ENCODE measurements at regions not wholly inside any gene's neighbourhood (a gene's known extent, or its start where the extent isn't known, plus 50 kb on each side); places are given as distances from the start of the nearest gene placed in this dataset.

- Histone ChIP-seq H3K23me2 (ENCODE audit: insufficient read length, low read depth, low read length, poor library complexity, severe bottlenecking) (no peaks in the 10 kb centered on the region), H4K91ac (ENCODE audit: insufficient read length, low read depth, low read length) (no peak overlapping the region), H3K9ac (ENCODE audit: extremely low read depth, insufficient read length, low read length) (no peak overlapping the region), H3K27me3 (ENCODE audit: insufficient read depth, low read length) (no peaks in the 10 kb centered on the region), H3K4ac (ENCODE audit: low read depth, low read length) (no peak overlapping the region), H3K18ac (ENCODE audit: insufficient read length, low read depth, low read length) (no peak overlapping the region), H4K20me1 (ENCODE audit: control insufficient read depth, insufficient read depth, insufficient read length) (no peaks in the 10 kb centered on the region), H3K4me1 (ENCODE audit: insufficient read depth, low read length) (no peaks in the 10 kb centered on the region), H4K8ac (replicated peaks; ENCODE audit: insufficient read length, low read depth, low read length) (no peak overlapping the region), H3K9me3 (ENCODE audit: control insufficient read depth, low read depth, low read length) (no peaks in the 10 kb centered on the region), H4K5ac (ENCODE audit: insufficient read length, low read depth, low read length) (no peak overlapping the region), H3K23ac (ENCODE audit: insufficient read length, low read depth, low read length) (no peak overlapping the region), H3K27ac (ENCODE audit: insufficient read length, low read depth, low read length) (no peak overlapping the region), H3K56ac (ENCODE audit: insufficient read length, low read depth, low read length) (no peak overlapping the region), H2BK5ac (ENCODE audit: insufficient read length, low read length) (no peak overlapping the region), H3K79me1 (ENCODE audit: insufficient read depth, low read depth, low read length, poor library complexity, severe bottlenecking) (no peaks in the 10 kb centered on the region), H2BK15ac (ENCODE audit: low read depth, low read length) (no peak overlapping the region), H3K14ac (ENCODE audit: insufficient read depth, low read length) (no peak overlapping the region), H2BK12ac (ENCODE audit: insufficient read length, low read depth, low read length) (no peak overlapping the region), H3T11ph (ENCODE audit: low read length) (no peak overlapping the region), H2AK5ac (ENCODE audit: insufficient read length, low read length) (no peak overlapping the region), H2AFZ (ENCODE audit: low read length) (no peak overlapping the region), H2BK120ac (ENCODE audit: low read depth, low read length, poor library complexity, severe bottlenecking) (no peak overlapping the region), H3K79me2 (ENCODE audit: insufficient read depth, low read length) (no peaks in the 10 kb centered on the region), H3K4me2 (ENCODE audit: insufficient read depth, insufficient read length, low read length) (no peak overlapping the region), H2BK20ac (ENCODE audit: low read depth, low read length, poor library complexity, severe bottlenecking) (no peak overlapping the region)
- no peak for DNase-seq
- H3K9me3 Mint-ChIP-seq, result peaks cover 5 to 9% of the 10 kb centered on the region in 2 experiments; a peak in 1 of 5 replicates
- peaks cover 17 to 19% of the 10 kb centered on the region in 2 experiments for H3K4me1 Mint-ChIP-seq
- peaks cover 0 to 18% (median 2%) of the 10 kb centered on the region in 3 experiments; a peak in 2 of 7 replicates for H3K36me3 Mint-ChIP-seq (ENCODE audit: insufficient read depth in 1 of 3, low read depth in 3 of 3)
- H3K27me3 Mint-ChIP-seq (ENCODE audit: low read depth), result no peaks in the 10 kb centered on the region; the same call in 1 of the 2 replicates
- peak; percentile 34; the same call in 2 of the 3 replicates for TF ChIP-seq CTCF (conservative IDR thresholded peaks at IDR 0.05)
- H3K27ac Mint-ChIP-seq, result no peak overlapping the region; a peak in 2 of 7 replicates
- no peak overlapping the region for H3K4me3 Mint-ChIP-seq
These were observed 194.4 kb downstream of the RNF144A start for GRCh38 chr2:7111626-7112025.

Measured in H9 (cell line).